Neuronal stem cell (in vitro differentiated cells): ENCODE measurements at regions not wholly inside any gene's neighbourhood (a gene's known extent, or its start where the extent isn't known, plus 50 kb on each side); places are given as distances from the start of the nearest gene placed in this dataset.

Experiments used
- DNase-seq: peaks from one replicate; pipeline ENCODE4 v3.0.0-alpha.2; 2013; ENCODE audit warnings: low spot score
- H2AFZ ChIP-seq: one replicate; pipeline ENCODE4 v1.6.1; 2013; ENCODE audit warnings: mild to moderate bottlenecking, low read length, inconsistent platforms
- H2AK5ac ChIP-seq: 2 replicates; pipeline ENCODE4 v1.6.1; 2013; ENCODE audit warnings: low read depth, mild to moderate bottlenecking, inconsistent platforms, low read length, moderate library complexity, mixed read lengths
- H2BK120ac ChIP-seq: 2 replicates; pipeline ENCODE4 v1.6.1; 2013; ENCODE audit warnings: low read depth, mild to moderate bottlenecking, inconsistent platforms, low read length, moderate library complexity, mixed read lengths
- H2BK12ac ChIP-seq: one replicate; pipeline ENCODE4 v1.6.1; 2013; ENCODE audit warnings: low read length, inconsistent platforms
- H2BK15ac ChIP-seq: 2 replicates; pipeline ENCODE4 v1.6.1; 2013; ENCODE audit warnings: mild to moderate bottlenecking, low read length, inconsistent platforms, mixed read lengths
- H2BK5ac ChIP-seq: one replicate; pipeline ENCODE4 v1.6.1; 2013; ENCODE audit warnings: inconsistent platforms, mild to moderate bottlenecking, low read length, moderate library complexity
- H3K14ac ChIP-seq: one replicate; pipeline ENCODE4 v1.6.1; 2013; ENCODE audit warnings: low read length, inconsistent platforms
- H3K18ac ChIP-seq: 2 replicates; pipeline ENCODE4 v1.6.1; 2013; ENCODE audit warnings: low read length, inconsistent platforms
- H3K23ac ChIP-seq: 2 replicates; pipeline ENCODE4 v1.6.1; 2013; ENCODE audit warnings: low read depth, mild to moderate bottlenecking, mixed read lengths, low read length, inconsistent platforms; ENCODE audit not compliant: poor library complexity
- H3K27ac ChIP-seq: replicated peaks from 3 replicates; pipeline ENCODE4 v1.5.1; 2013; ENCODE audit warnings: low read length, inconsistent platforms
- H3K27me3 ChIP-seq, 3 experiments: 2 replicates each; pipeline ENCODE4 v1.6.1; 2013; ENCODE audit warnings: low read length in 3 of 3, mild to moderate bottlenecking in 2 of 3, inconsistent platforms in 1 of 3, low read depth in 1 of 3, mixed read lengths in 1 of 3, moderate library complexity in 1 of 3; ENCODE audit not compliant: control insufficient read depth in 3 of 3, insufficient read depth in 3 of 3
- H3K36me3 ChIP-seq, 2 donors: replicated peaks in 1 of 2; 2 replicates each; pipeline ENCODE4 v1.6.1; 2013; ENCODE audit warnings: low read length in 2 of 2; ENCODE audit not compliant: control insufficient read depth in 2 of 2, insufficient read depth in 2 of 2
- H3K4ac ChIP-seq: 2 replicates; pipeline ENCODE4 v1.6.1; 2013; ENCODE audit warnings: inconsistent platforms, mild to moderate bottlenecking, low read length, moderate library complexity
- H3K4me1 ChIP-seq, 2 donors: 1 replicate in 1 of 2; 2 replicates in 1 of 2; pipeline ENCODE4 v1.6.1; 2013; ENCODE audit warnings: low read length in 2 of 2, low read depth in 1 of 2; ENCODE audit not compliant: control insufficient read depth in 2 of 2, insufficient read depth in 1 of 2
- H3K4me2 ChIP-seq: one replicate; pipeline ENCODE4 v1.6.1; 2013; ENCODE audit warnings: mild to moderate bottlenecking, low read length, inconsistent platforms; ENCODE audit not compliant: insufficient read depth, poor library complexity, severe bottlenecking
- H3K4me3 ChIP-seq, 2 donors: 2 replicates each; pipeline ENCODE4 v1.5.1; 2013; ENCODE audit warnings: low read length in 2 of 2, mild to moderate bottlenecking in 2 of 2, inconsistent platforms in 1 of 2, moderate library complexity in 1 of 2
- H3K79me1 ChIP-seq: one replicate; pipeline ENCODE4 v1.6.1; 2013; ENCODE audit warnings: low read depth, mild to moderate bottlenecking, inconsistent platforms, low read length, moderate library complexity
- H3K9ac ChIP-seq: one replicate; pipeline ENCODE4 v1.6.1; 2013; ENCODE audit warnings: mild to moderate bottlenecking, low read depth, low read length, inconsistent platforms; ENCODE audit not compliant: poor library complexity
- H3K9me3 ChIP-seq, 2 donors: replicated peaks in 1 of 2; 2 replicates each; pipeline versions ENCODE3 to v1.6.1; 2013; ENCODE audit warnings: low read length in 2 of 2, mild to moderate bottlenecking in 2 of 2, inconsistent platforms in 1 of 2, low read depth in 1 of 2, mixed read lengths in 1 of 2, moderate library complexity in 1 of 2; ENCODE audit not compliant: control insufficient read depth in 2 of 2, insufficient read depth in 1 of 2
- H4K8ac ChIP-seq: one replicate; pipeline ENCODE4 v1.6.1; 2013; ENCODE audit warnings: low read depth, mild to moderate bottlenecking, inconsistent platforms, low read length, moderate library complexity
- H4K91ac ChIP-seq: one replicate; pipeline ENCODE4 v1.6.1; 2013; ENCODE audit warnings: low read length, low read depth, mild to moderate bottlenecking, inconsistent platforms; ENCODE audit not compliant: poor library complexity
- WGBS, 2 donors: extraction: QIAGEN DNeasy Blood & Tissue Kit; methylation state at CpG; one replicate each; pipeline ENCODE4 v1.1.7; 2013; ENCODE audit warnings: missing lambda C conversion rate in 2 of 2, mixed read lengths in 1 of 2; ENCODE audit not compliant: insufficient read length in 2 of 2, insufficient replicate concordance in 1 of 2; ENCODE audit errors: extremely low coverage in 2 of 2; 5-methylcytosine and 5-hydroxymethylcytosine counted together

GRCh38 chr4:38590046-38590445, 74.0 kb upstream of the KLF3 start:
- Histone ChIP-seq H3K4ac (no peak overlapping the region), H3K27me3 (no peaks in the 10 kb centered on the region), H3K4me2 (no peak overlapping the region), H3K9ac (no peak overlapping the region), H2BK15ac (no peak overlapping the region), H4K91ac (no peak overlapping the region), H3K9me3 (no peaks in the 10 kb centered on the region), H2AK5ac (no peak overlapping the region), H3K14ac (no peak overlapping the region), H3K27ac (no peak overlapping the region), H2BK120ac (no peak overlapping the region), H3K79me1 (no peaks in the 10 kb centered on the region), H2BK5ac (no peak overlapping the region), H4K8ac (no peak overlapping the region), H3K4me1 (no peaks in the 10 kb centered on the region), H3K23ac (no peak overlapping the region), H2AFZ (no peak overlapping the region), H3K4me3 (no peak overlapping the region), H3K18ac (no peak overlapping the region), H3K36me3 (no peaks in the 10 kb centered on the region), H2BK12ac (no peak overlapping the region)
- DNase-seq, result no peak
- no CpG with 5 or more reads among the region's 4 CpGs for WGBS, 2 donors

GRCh38 chr4:38591617-38592337, 72.2 kb upstream of the KLF3 start:
- no peak overlapping the region for H3K9ac ChIP-seq
- no peak overlapping the region for H4K91ac ChIP-seq
- H3K14ac ChIP-seq, result no peak overlapping the region
- no peak overlapping the region for H2BK15ac ChIP-seq
- no peak overlapping the region for H3K18ac ChIP-seq
- H3K79me1 ChIP-seq, result no peaks in the 10 kb centered on the region
- DNase-seq, result no peak
- no peak overlapping the region for H3K4ac ChIP-seq
- H2BK5ac ChIP-seq, result no peak overlapping the region
- no peak overlapping the region for H2AFZ ChIP-seq
- no CpG with 5 or more reads among the region's 10 CpGs for WGBS, 2 donors
- H4K8ac ChIP-seq, result no peak overlapping the region
- H2BK12ac ChIP-seq, result no peak overlapping the region
- H3K9me3 ChIP-seq, result no peaks in the 10 kb centered on the region
- no peaks in the 10 kb centered on the region for H3K36me3 ChIP-seq
- H3K27me3 ChIP-seq, result no peaks in the 10 kb centered on the region
- no peak overlapping the region for H2BK120ac ChIP-seq
- no peak overlapping the region for H2AK5ac ChIP-seq
- no peak overlapping the region for H3K23ac ChIP-seq
- H3K4me3 ChIP-seq, result no peak overlapping the region
- H3K27ac ChIP-seq, result no peak overlapping the region
- no peaks in the 10 kb centered on the region for H3K4me1 ChIP-seq
- no peak overlapping the region for H3K4me2 ChIP-seq

- H3K79me1 ChIP-seq, result no peaks in the 10 kb centered on the region
- no peak overlapping the region for H3K27ac ChIP-seq
- H2AFZ ChIP-seq, result no peak overlapping the region
- H3K23ac ChIP-seq, result no peak overlapping the region
- no peak overlapping the region for H4K8ac ChIP-seq
- no peak overlapping the region for H2BK120ac ChIP-seq
- H3K4me2 ChIP-seq, result no peak overlapping the region
- H3K4ac ChIP-seq, result no peak overlapping the region
- no peaks in the 10 kb centered on the region for H3K36me3 ChIP-seq
- no peak overlapping the region for H4K91ac ChIP-seq
- no peaks in the 10 kb centered on the region for H3K27me3 ChIP-seq
- DNase-seq, result no peak
- peaks cover 2 to 9% of the 10 kb centered on the region in 2 donors for H3K9me3 ChIP-seq
- no CpG with 5 or more reads among the region's 3 CpGs for WGBS, 2 donors
- H3K9ac ChIP-seq, result no peak overlapping the region
- H3K14ac ChIP-seq, result no peak overlapping the region
- H2BK15ac ChIP-seq, result no peak overlapping the region
- no peak overlapping the region for H3K4me3 ChIP-seq
- no peak overlapping the region for H3K18ac ChIP-seq
- no peak overlapping the region for H2BK12ac ChIP-seq
- no peaks in the 10 kb centered on the region for H3K4me1 ChIP-seq
- H2BK5ac ChIP-seq, result no peak overlapping the region
- H2AK5ac ChIP-seq, result no peak overlapping the region
These were observed 65.5 kb upstream of the KLF3 start for GRCh38 chr4:38598489-38598888.

- Histone ChIP-seq H3K4ac (no peak overlapping the region), H3K4me3 (no peak overlapping the region), H3K9me3 (peaks cover 2 to 9% of the 10 kb centered on the region in 2 donors), H2BK15ac (no peak overlapping the region), H2BK12ac (no peak overlapping the region), H3K18ac (no peak overlapping the region), H2BK5ac (no peak overlapping the region), H3K27ac (no peak overlapping the region), H4K8ac (no peak overlapping the region), H3K4me2 (no peak overlapping the region), H3K27me3 (no peaks in the 10 kb centered on the region), H2AK5ac (no peak overlapping the region), H4K91ac (no peak overlapping the region), H3K79me1 (no peaks in the 10 kb centered on the region), H3K14ac (no peak overlapping the region), H2BK120ac (no peak overlapping the region), H3K4me1 (peaks cover under 1 to 4% of the 10 kb centered on the region in 2 donors), H3K36me3 (no peaks in the 10 kb centered on the region), H2AFZ (no peak overlapping the region), H3K9ac (no peak overlapping the region), H3K23ac (no peak overlapping the region)
- WGBS, 2 donors, result no CpG with 5 or more reads among the region's 4 CpGs
- no peak for DNase-seq
These were observed 63.4 kb upstream of the KLF3 start for GRCh38 chr4:38600575-38600974.
